ENCODE measurements at regions not wholly inside any gene's neighbourhood (a gene's known extent, or its start where the extent isn't known, plus 50 kb on each side); places are given as distances from the start of the nearest gene placed in this dataset.
"Not testable (repeated sequence)": the region's sequence is repeated elsewhere in the genome, so short reads cannot be mapped to it uniquely, and the experiment has no call there.

GRCh38 chr10:114872519-114873087 lies 51.0 kb downstream of the FHIP2A start:
- DNase-seq (ENCODE audit: low read depth): no peak

GRCh38 chr10:114874827-114875411 lies 53.3 kb downstream of the FHIP2A start:
- DNase-seq (ENCODE audit: low read depth): no peak

GRCh38 chr10:114875590-114876081 lies 54.1 kb downstream of the FHIP2A start:
- not testable (repeated sequence) for DNase-seq (ENCODE audit: low read depth)

- DNase-seq (ENCODE audit: low read depth): no peak
Observed at GRCh38 chr10:114876169-114876568, 54.6 kb downstream of the FHIP2A start.

- DNase-seq (ENCODE audit: low read depth): no peak
Observed at GRCh38 chr10:114876602-114877300, 55.2 kb downstream of the FHIP2A start.

- no peak for DNase-seq (ENCODE audit: low read depth)
Observed at GRCh38 chr10:114877301-114877644, 55.7 kb downstream of the FHIP2A start.

- DNase-seq (ENCODE audit: low read depth): no peak
Observed at GRCh38 chr10:114879093-114879492, 57.5 kb downstream of the FHIP2A start.

- peak; percentile 13 for DNase-seq (ENCODE audit: low read depth)
Observed at GRCh38 chr10:114879541-114880158, 58.1 kb downstream of the FHIP2A start.

GRCh38 chr10:114881417-114881816 lies 56.6 kb upstream of the TRUB1 start:
- DNase-seq (ENCODE audit: low read depth): no peak

- no peak for DNase-seq (ENCODE audit: low read depth)
Observed at GRCh38 chr10:114881901-114882300, 56.1 kb upstream of the TRUB1 start.

GRCh38 chr10:114885443-114885842 lies 52.6 kb upstream of the TRUB1 start:
- no peak for DNase-seq (ENCODE audit: low read depth)
